22Rv1 (cell line): ENCODE measurements at regions not wholly inside any gene's neighbourhood (a gene's known extent, or its start where the extent isn't known, plus 50 kb on each side); places are given as distances from the start of the nearest gene placed in this dataset.

ENCODE experiments used
- H3K27ac ChIP-seq: fragments of 450-650 bp; 2 replicates; pipeline ENCODE4 v1.5.1; 2017
- CTCF ChIP-seq: fragments of 450-650 bp; IDR thresholded peaks from 2 replicates; pipeline ENCODE4 v1.5.1; 2017; ENCODE audit warnings: mild to moderate bottlenecking
- ZFX ChIP-seq: fragments of 450-650 bp; IDR thresholded peaks from 2 replicates; pipeline ENCODE4 v1.6.1; 2017; ENCODE audit warnings: antibody characterized with exemption, borderline replicate concordance

GRCh38 chr7:12102126-12102525 lies 109.0 kb upstream of the TMEM106B start:
- TF ChIP-seq CTCF (no peak), ZFX (no peak)
- H3K27ac ChIP-seq: no peak overlapping the region

GRCh38 chr7:12102527-12102926 lies 108.6 kb upstream of the TMEM106B start:
- TF ChIP-seq CTCF: no peak
- TF ChIP-seq ZFX: no peak
- no peak overlapping the region for H3K27ac ChIP-seq

- no peak overlapping the region for H3K27ac ChIP-seq
Observed at GRCh38 chr7:12103948-12104347, 107.1 kb upstream of the TMEM106B start.

DNA sequence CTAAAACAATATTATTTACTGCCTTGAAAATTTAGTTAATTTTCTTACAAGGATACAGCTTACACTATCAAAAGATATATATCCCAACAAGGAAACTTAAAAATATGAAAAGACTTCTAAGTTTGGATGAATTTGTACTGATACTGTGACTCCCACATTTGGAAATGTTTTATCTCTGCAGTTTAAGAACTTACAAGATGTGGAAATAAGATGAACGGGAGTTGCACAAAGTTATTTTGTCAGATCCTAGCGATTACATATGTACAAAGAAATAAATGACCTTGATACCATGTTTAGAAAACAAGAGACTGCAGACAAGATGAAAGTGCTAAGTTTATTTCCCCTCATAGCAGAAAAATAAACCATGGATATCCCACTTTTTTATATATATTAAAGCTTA lies 103.7 kb upstream of the TMEM106B start:
- no peak for TF ChIP-seq ZFX
- TF ChIP-seq CTCF: no peak
- H3K27ac ChIP-seq: no peak overlapping the region

More at GRCh38 chr7:12103948-12104347, 107.1 kb upstream of the TMEM106B start:
- TF ChIP-seq CTCF (no peak), ZFX (no peak)

DNA sequence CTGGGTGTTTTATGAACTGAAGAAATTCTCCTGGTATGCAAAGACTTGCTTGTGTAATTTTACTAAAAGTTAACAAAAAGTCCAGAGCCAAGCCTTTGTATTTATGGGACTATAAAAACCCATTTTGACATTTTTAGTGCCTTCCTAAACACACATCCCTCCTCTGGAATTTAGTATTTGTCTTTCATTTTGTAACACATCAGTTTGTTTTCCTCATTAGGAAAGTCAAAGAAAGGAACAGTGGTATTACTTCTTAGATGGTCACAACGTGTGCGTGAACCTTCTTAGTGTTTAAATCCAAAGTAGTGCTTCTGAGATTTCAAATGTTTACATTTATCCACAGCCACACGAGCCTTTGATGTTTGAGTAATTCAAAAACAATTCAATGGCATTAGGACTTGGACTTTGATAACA lies 103.2 kb upstream of the TMEM106B start:
- H3K27ac ChIP-seq: no peak overlapping the region
- TF ChIP-seq ZFX (no peak), CTCF (no peak)

GRCh38 chr7:12110425-12110824 lies 100.7 kb upstream of the TMEM106B start:
- H3K27ac ChIP-seq: no peak overlapping the region
- TF ChIP-seq CTCF: no peak
- no peak for TF ChIP-seq ZFX

DNA sequence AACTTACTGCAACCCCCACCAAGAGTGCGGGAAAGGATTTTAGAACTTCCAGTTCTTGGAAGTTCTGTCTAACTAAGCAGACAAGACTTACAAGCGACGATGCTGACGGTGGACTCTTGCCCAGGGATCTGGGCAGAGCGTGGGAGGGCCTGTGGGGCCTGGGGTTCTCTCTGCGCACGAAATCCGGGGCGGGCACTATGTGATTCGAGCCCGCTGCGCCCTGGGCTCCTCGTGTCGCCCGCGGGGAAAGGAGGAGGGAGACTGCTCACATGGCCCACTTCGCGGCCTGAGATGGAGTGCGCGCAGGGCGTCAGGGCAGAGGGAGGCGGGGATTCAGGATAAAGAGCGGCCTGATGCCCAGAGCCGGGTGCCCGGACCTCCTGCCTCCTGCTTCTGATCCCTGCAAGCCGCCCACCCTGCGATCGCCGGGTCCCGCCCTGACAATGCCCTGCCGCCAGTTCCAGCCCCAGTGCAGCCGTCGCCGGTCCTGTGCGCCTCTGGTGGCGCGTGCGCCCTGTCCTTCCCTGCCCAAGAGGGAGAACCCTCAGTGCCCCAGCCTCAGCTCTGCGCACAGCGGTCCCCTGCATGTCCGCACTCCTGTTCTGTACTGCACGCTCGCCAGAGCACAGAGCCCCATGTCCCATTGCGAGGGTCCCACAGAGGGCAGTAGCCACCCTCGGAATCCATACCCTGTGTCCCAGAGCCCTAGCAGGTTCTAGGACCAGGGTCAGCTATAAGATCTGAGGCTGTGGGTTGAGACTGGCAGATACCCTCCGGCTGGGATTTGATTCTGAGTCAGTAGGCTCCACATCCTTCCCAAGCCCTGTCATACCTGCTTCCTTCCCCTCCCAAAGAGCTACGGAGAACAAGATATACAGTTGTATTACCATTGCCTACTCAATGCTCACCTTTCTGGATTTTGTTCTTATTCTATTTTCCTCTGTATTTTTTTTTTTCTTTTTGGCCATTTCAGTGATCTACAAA lies 99.4 kb upstream of the TMEM106B start:
- TF ChIP-seq ZFX: no peak
- no peak for TF ChIP-seq CTCF

More for the DNA sequence above, 99.4 kb upstream of the TMEM106B start:
- H3K27ac ChIP-seq: no peak overlapping the region
